RWPE2 (cell line): ENCODE measurements at regions not wholly inside any gene's neighbourhood (a gene's known extent, or its start where the extent isn't known, plus 50 kb on each side); places are given as distances from the start of the nearest gene placed in this dataset.

ENCODE experiments used
- ATAC-seq: fragments of 200-7000 bp; cut with Tn5 transposase; 3 replicates; pipeline ENCODE4 v1.9.1; 2021; ENCODE audit warnings: low read depth
- DNase-seq: peaks from one replicate; pipeline ENCODE4 v3.0.0-alpha.2; 2020; ENCODE audit warnings: low spot score
- H3K27ac ChIP-seq: fragments of 450-650 bp; 2 replicates; pipeline ENCODE4 v1.5.1; 2017; ENCODE audit warnings: mild to moderate bottlenecking; ENCODE audit not compliant: poor library complexity, severe bottlenecking
- H3K27me3 ChIP-seq: fragments of 250-450 bp; sonication (Bioruptor Pico); 2 replicates; pipeline ENCODE4 v1.5.1; 2021; ENCODE audit warnings: mild to moderate bottlenecking, moderate library complexity; ENCODE audit not compliant: insufficient read depth, poor library complexity, severe bottlenecking
- H3K36me3 ChIP-seq: fragments of 250-450 bp; sonication (Bioruptor Pico); 2 replicates; pipeline ENCODE4 v1.5.1; 2020; ENCODE audit warnings: low read depth, mild to moderate bottlenecking, moderate library complexity
- H3K4me1 ChIP-seq: fragments of 250-450 bp; sonication (Bioruptor Pico); 2 replicates; pipeline ENCODE4 v1.5.1; 2021; ENCODE audit warnings: mild to moderate bottlenecking, moderate library complexity; ENCODE audit not compliant: insufficient read depth, poor library complexity, severe bottlenecking
- H3K4me3 ChIP-seq: fragments of 250-450 bp; sonication (Bioruptor Pico); 2 replicates; pipeline ENCODE4 v1.5.1; 2021; ENCODE audit warnings: mild to moderate bottlenecking, moderate library complexity; ENCODE audit not compliant: severe bottlenecking
- H3K9me3 ChIP-seq: fragments of 250-450 bp; sonication (Bioruptor Pico); 2 replicates; pipeline ENCODE4 v1.5.1; 2021; ENCODE audit warnings: mild to moderate bottlenecking, moderate library complexity; ENCODE audit not compliant: severe bottlenecking
- TF ChIP-seq, protein P1 (sequence below): fragments of 450-650 bp; IDR thresholded peaks from one replicate; pipeline ENCODE4 v1.5.1; 2017; ENCODE audit warnings: mild to moderate bottlenecking, moderate library complexity; ENCODE audit not compliant: poor library complexity, severe bottlenecking

DNA sequence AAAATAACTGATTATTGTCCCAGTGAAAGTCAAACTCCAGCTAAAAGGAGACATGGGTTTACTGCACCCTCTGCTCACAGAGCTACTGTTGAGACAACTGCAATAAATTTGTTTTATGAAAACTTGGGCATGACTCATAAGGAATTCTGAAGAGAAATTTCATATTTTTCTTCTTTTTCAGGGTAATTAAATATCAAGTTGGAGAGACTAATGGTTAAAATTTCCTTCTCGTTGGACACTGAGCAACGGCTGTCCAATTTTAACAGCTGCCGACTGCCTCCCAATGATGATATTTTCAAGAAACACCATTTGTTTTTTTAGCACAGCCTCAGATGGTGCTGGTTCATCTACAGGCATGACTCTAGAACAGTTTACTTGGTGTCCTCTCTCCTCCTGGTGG is 259.2 kb upstream of the RGMB start:
- no peak for DNase-seq
- no peaks in the 10 kb centered on the region for H3K36me3 ChIP-seq
- no peak for ATAC-seq

DNA sequence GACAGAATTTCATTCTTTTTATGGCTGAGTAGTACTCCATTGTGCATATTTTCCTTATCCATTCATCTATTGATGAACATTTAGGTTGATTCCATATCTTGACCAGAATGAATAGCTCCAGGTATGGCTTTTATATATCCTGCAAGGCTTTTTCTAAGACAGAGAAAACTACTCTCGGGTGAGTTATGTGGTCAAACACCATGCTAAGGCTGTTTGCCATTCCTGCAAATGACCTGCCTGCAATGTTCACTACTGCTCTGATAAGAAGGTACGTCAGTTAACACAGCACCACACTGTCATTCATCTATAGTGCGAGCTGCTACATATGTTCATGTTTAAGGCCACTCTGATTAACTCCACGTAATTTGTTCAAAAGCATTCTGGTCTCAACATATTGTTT is 256.8 kb upstream of the RGMB start:
- no peak for ATAC-seq
- no peak for DNase-seq
- no peaks in the 10 kb centered on the region for H3K36me3 ChIP-seq

More for the DNA sequence above, 259.2 kb upstream of the RGMB start:
- Histone ChIP-seq H3K4me1 (no peaks in the 10 kb centered on the region), H3K4me3 (no peak overlapping the region), H3K27me3 (no peaks in the 10 kb centered on the region), H3K9me3 (no peaks in the 10 kb centered on the region), H3K27ac (no peak overlapping the region)
- TF ChIP-seq, protein P1, sequence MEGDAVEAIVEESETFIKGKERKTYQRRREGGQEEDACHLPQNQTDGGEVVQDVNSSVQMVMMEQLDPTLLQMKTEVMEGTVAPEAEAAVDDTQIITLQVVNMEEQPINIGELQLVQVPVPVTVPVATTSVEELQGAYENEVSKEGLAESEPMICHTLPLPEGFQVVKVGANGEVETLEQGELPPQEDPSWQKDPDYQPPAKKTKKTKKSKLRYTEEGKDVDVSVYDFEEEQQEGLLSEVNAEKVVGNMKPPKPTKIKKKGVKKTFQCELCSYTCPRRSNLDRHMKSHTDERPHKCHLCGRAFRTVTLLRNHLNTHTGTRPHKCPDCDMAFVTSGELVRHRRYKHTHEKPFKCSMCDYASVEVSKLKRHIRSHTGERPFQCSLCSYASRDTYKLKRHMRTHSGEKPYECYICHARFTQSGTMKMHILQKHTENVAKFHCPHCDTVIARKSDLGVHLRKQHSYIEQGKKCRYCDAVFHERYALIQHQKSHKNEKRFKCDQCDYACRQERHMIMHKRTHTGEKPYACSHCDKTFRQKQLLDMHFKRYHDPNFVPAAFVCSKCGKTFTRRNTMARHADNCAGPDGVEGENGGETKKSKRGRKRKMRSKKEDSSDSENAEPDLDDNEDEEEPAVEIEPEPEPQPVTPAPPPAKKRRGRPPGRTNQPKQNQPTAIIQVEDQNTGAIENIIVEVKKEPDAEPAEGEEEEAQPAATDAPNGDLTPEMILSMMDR, result no peak

DNA sequence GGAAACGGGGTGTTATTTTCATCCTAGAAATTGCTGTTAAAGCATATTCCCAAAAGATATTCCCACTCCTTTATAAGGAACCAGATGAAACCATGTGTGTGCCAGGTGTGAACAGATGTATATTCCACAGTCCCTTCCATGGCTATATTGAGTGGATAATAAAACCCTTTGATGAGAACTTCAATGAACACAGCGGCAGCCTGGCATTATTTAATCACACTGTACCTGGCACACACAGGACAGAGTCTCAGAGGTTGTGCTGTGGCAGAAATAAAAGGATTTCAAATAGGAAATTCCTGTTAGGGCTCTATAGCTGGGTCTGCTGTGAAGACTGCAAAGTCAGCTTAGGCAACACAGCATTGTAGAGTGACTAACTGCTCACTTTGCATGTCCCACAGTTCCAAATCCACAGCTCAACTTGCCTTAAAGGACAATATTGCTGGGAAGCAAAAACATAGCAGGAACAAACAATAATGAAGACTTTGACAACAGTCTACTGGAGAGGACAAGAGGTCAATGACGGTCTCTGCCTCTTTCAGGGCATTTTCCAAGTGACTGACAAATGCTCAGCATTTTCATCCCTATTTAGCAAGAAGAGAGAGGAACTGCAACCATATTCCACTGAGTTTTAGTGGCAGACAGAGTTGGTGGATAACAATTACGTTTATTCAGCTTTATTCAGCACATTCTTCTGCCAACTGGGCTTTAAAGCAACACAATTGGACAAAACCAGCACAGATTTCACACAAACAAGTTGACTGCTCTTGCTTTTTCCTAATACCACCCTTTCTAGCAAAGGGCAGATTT is 255.7 kb upstream of the RGMB start:
- ATAC-seq (no peak), DNase-seq (no peak)
- TF ChIP-seq, protein P1, result no peak
- H3K9me3 ChIP-seq, result no peaks in the 10 kb centered on the region
- H3K36me3 ChIP-seq, result no peaks in the 10 kb centered on the region
- no peak overlapping the region for H3K27ac ChIP-seq
- no peaks in the 10 kb centered on the region for H3K27me3 ChIP-seq
- no peak overlapping the region for H3K4me3 ChIP-seq
- no peaks in the 10 kb centered on the region for H3K4me1 ChIP-seq

More for the DNA sequence above, 256.8 kb upstream of the RGMB start:
- no peaks in the 10 kb centered on the region for H3K9me3 ChIP-seq
- H3K27me3 ChIP-seq, result no peaks in the 10 kb centered on the region
- no peak overlapping the region for H3K27ac ChIP-seq
- no peak overlapping the region for H3K4me3 ChIP-seq
- TF ChIP-seq, protein P1, result no peak
- no peaks in the 10 kb centered on the region for H3K4me1 ChIP-seq

- ATAC-seq (no peak), DNase-seq (no peak)
- Histone ChIP-seq H3K4me3 (no peak overlapping the region), H3K36me3 (no peaks in the 10 kb centered on the region), H3K27me3 (no peaks in the 10 kb centered on the region), H3K9me3 (no peaks in the 10 kb centered on the region), H3K4me1 (no peaks in the 10 kb centered on the region), H3K27ac (no peak overlapping the region)
- TF ChIP-seq, protein P1, result no peak
Measured at GRCh38 chr5:98518754-98519153, 254.7 kb upstream of the RGMB start.

- Histone ChIP-seq H3K9me3 (no peaks in the 10 kb centered on the region), H3K4me3 (no peak overlapping the region), H3K4me1 (no peaks in the 10 kb centered on the region), H3K27me3 (no peaks in the 10 kb centered on the region), H3K27ac (no peak overlapping the region), H3K36me3 (no peaks in the 10 kb centered on the region)
- ATAC-seq, result no peak
- DNase-seq, result no peak
- TF ChIP-seq, protein P1, result no peak
Measured at GRCh38 chr5:98519571-98519970, 253.9 kb upstream of the RGMB start.
